GM12874 (cell line): ENCODE measurements at regions not wholly inside any gene's neighbourhood (a gene's known extent, or its start where the extent isn't known, plus 50 kb on each side); places are given as distances from the start of the nearest gene placed in this dataset.

Source experiments
- TF ChIP-seq, protein P1 (sequence below): IDR thresholded peaks from 2 replicates; pipeline ENCODE4 v1.5.1; 2011; ENCODE audit warnings: low read depth, mild to moderate bottlenecking, control low read depth, low read length, moderate library complexity; ENCODE audit not compliant: insufficient read depth

DNA sequence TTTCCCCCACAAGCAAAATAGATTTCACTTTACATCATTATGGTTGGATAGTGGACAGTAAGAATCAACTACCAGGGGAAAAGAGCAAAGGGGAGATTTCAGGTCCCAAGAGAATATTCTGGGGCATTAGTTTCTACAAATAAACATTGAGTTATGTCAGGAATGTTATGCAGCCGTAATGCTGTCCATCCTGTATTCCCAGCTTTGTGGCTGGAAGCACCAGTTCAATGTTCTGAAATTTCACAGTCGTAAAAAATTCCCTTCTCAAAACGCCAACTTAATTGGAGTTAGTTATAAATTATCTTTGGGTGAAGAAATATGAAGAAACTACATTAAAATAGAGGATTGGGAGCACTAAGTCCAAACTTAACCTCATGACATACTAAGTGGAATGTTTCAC lies 141.5 kb upstream of the FIGN start:
- TF ChIP-seq, protein P1, sequence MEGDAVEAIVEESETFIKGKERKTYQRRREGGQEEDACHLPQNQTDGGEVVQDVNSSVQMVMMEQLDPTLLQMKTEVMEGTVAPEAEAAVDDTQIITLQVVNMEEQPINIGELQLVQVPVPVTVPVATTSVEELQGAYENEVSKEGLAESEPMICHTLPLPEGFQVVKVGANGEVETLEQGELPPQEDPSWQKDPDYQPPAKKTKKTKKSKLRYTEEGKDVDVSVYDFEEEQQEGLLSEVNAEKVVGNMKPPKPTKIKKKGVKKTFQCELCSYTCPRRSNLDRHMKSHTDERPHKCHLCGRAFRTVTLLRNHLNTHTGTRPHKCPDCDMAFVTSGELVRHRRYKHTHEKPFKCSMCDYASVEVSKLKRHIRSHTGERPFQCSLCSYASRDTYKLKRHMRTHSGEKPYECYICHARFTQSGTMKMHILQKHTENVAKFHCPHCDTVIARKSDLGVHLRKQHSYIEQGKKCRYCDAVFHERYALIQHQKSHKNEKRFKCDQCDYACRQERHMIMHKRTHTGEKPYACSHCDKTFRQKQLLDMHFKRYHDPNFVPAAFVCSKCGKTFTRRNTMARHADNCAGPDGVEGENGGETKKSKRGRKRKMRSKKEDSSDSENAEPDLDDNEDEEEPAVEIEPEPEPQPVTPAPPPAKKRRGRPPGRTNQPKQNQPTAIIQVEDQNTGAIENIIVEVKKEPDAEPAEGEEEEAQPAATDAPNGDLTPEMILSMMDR, result no peak

DNA sequence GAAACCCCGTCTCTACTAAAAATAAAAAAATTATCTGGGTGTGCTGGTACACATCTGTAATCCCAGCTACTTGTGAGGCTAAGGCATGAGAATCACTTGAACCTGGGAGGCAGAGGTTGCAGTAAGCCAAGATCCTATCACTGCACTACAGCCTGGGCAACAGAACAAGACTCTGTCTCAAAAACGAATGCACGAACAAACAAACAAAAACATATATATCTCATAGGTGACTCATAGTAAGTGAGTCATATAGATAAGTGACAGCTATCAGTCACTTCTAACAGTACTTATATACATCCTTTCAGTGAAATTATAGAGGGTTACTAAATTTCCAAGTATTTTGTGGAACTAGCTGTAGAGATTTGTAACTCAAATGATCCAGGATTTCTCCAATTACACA lies 127.3 kb upstream of the FIGN start:
- TF ChIP-seq, protein P1, result no peak

DNA sequence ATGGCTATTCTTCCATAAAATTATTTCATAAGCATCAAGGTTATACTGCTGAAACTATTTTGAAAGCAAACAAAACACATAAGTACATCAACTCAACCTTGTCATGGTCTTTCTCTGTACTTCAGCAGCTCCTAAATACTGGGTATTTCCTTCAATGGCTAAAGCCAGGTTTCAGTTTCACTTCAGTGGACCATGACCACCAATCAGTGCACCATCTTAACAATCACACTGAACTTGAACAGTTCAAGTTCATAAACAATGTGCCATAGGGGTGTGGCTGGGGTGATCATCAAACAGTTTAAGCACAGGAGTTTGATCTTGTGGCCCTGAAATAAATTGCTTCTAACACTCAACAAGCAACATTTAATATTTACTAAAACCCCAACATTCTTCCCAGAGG lies 124.1 kb upstream of the FIGN start:
- TF ChIP-seq, protein P1, result no peak

DNA sequence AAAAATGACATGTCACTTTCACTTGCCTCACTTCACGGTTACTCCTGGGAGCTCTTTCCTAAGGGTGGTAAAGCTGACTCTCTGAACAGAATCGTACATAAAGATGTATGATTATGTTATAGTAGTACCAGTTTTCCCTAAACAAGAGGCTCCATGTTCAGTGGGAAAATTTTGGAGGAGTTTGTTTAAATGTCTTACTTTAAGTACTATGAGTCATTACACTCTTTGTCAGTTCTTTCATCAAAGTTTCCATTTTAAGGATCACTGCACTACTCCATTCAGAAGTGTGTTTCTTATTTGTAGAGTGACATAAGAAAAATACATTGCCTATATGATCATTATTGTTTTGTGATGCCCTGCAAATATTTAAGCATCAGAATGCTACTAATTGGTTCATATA lies 121.1 kb upstream of the FIGN start:
- TF ChIP-seq, protein P1, result no peak

DNA sequence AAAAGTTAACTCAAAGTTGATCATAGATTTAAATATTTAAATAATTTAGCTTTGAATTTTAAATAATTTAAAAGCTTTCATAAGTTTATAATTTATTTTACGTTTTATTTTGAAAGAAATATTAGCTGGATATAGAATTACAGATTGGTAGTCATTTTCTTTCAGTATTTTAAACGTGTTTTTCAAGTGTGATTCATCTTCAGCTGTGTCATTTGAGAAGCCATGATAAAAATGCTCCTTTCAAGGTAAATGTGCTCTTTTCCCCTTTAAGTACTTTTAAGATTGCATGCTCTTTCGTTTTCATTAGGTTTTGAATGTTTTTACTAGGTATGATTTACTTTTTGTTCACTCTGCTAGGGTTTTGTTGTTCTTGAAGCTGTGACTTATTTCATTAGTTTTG lies 116.8 kb upstream of the FIGN start:
- TF ChIP-seq, protein P1, result no peak

DNA sequence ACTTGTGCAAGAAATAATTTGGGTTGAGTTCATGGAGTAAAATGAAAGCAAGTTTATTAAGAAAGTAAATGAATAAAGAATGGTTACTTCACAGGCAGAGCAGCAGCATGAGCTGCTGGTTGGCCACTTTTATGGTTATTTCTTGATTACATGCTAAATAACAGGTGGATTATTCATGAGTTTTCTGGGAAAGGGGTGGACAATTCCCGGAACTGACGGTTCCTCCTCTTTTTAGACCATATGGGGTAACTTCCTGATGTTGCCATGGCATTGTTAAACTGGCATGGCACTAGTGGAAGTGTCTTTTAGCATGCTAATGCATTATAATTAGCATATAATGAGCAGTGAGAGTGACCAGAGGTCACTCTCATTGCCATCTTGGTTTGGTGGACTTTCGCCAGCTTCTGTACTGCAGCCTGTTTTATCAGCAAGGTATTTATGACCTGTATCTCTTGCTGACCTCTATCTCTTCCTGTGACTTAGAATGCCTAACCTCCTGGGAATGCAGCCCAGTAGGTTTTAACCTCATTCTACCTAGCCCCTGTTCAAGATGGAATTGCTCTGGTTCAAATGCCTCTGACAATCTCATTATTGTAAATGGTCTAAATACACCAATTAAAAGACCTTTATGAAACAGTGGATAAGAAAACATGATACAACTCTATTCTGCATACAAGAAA lies 114.1 kb upstream of the FIGN start:
- TF ChIP-seq, protein P1, result no peak

DNA sequence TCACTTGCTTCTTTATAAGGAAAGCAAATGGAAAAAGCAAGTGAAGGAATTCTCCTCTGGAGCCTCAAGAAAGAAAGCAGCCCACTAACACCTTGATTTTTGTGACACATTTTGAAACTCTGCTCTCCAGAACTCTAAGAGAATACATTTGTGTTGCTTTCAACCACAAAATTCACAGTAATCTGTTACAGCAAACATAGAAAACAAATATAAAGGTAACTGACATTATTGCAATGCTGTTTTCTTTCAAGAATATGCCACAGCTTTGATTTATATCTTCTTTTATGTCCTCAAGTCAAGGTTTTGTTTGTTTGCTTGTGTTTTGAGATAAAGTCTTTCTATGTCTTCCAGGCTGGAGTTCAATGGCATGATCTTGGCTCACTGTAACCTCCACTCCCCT lies 103.1 kb upstream of the FIGN start:
- TF ChIP-seq, protein P1, result no peak
